ENCODE measurements at regions not wholly inside any gene's neighbourhood (a gene's known extent, or its start where the extent isn't known, plus 50 kb on each side); places are given as distances from the start of the nearest gene placed in this dataset.

- DNase-seq (ENCODE audit: low read depth in 1 of 2, low spot score in 1 of 2) (no peak), FAIRE-seq (no peak), ATAC-seq (no peak)
- WGBS (ENCODE audit: missing lambda C conversion rate), result 59% methylated on average over 3 of the region's 16 CpGs
- Histone ChIP-seq H3K9me3 (no peaks in the 10 kb centered on the region), H3K27ac (no peak overlapping the region), H3K4me3 (no peak overlapping the region), H3K4me1 (no peaks in the 10 kb centered on the region), H3K4me2 (no peak overlapping the region)
- TF ChIP-seq NR3C1 (IDR thresholded peaks at IDR 0.05) (no peak), PHF8 (IDR thresholded peaks at IDR 0.05; ENCODE audit: borderline replicate concordance, low read depth) (no peak)
- CTCF ChIA-PET, result no interaction called here
- POLR2A ChIA-PET, result no interaction called here
These were observed 268.8 kb downstream of the SLITRK1 start for GRCh38 chr13:83613524-83613923.

- FAIRE-seq (no peak), ATAC-seq (no peak), DNase-seq (ENCODE audit: low read depth in 1 of 2, low spot score in 1 of 2) (no peak)
- H3K9me3 ChIP-seq, result no peaks in the 10 kb centered on the region
- no peak overlapping the region for H3K27ac ChIP-seq
- no peak overlapping the region for H3K4me2 ChIP-seq
- WGBS (ENCODE audit: missing lambda C conversion rate), result 0% methylated on average over 1 of the region's 1 CpG
- CTCF ChIA-PET, result no interaction called here
- POLR2A ChIA-PET, result no interaction called here
- no peak overlapping the region for H3K4me3 ChIP-seq
- TF ChIP-seq BCL3 (IDR thresholded peaks at IDR 0.05), result no peak
- TF ChIP-seq RFX5 (IDR thresholded peaks at IDR 0.05), result no peak
- no peak for TF ChIP-seq FOSL2 (IDR thresholded peaks at IDR 0.05)
- no peak for TF ChIP-seq FOSL2 (CRISPR knock-in tag; IDR thresholded peaks at IDR 0.05)
- TF ChIP-seq SREBF2 (IDR thresholded peaks at IDR 0.05), result no peak
- TF ChIP-seq ZSCAN20 (CRISPR knock-in tag; IDR thresholded peaks at IDR 0.05), result no peak
- no peak for TF ChIP-seq HES2 (IDR thresholded peaks at IDR 0.05)
- no peak for TF ChIP-seq ELK1 (IDR thresholded peaks at IDR 0.05; ENCODE audit: low read depth, low read length)
- TF ChIP-seq CEBPB (IDR thresholded peaks at IDR 0.05), result no peak
- TF ChIP-seq RAD21 (conservative IDR thresholded peaks at IDR 0.05 in 1 of 2, IDR thresholded peaks at IDR 0.05 in 1 of 2), result no peak
- no peak for TF ChIP-seq NFE2L2 (conservative IDR thresholded peaks at IDR 0.05; ENCODE audit: low read length)
- no peak for TF ChIP-seq RARB (CRISPR knock-in tag; IDR thresholded peaks at IDR 0.05)
- no peak for TF ChIP-seq HOXB13 (CRISPR knock-in tag; IDR thresholded peaks at IDR 0.05; ENCODE audit: low read depth)
- TF ChIP-seq CHD4 (IDR thresholded peaks at IDR 0.05; ENCODE audit: borderline replicate concordance), result no peak
- TF ChIP-seq FOSB (CRISPR knock-in tag; IDR thresholded peaks at IDR 0.05), result no peak
- TF ChIP-seq JUNB (IDR thresholded peaks at IDR 0.05), result no peak
- no peaks in the 10 kb centered on the region for H3K4me1 ChIP-seq
These were observed 280.7 kb downstream of the SLITRK1 start for GRCh38 chr13:83601539-83601938.

- Histone ChIP-seq H3K4me2 (no peak overlapping the region), H3K27ac (no peak overlapping the region), H3K4me1 (no peaks in the 10 kb centered on the region), H3K9me3 (no peaks in the 10 kb centered on the region), H3K4me3 (no peak overlapping the region)
- no peak for FAIRE-seq
- no peak for ATAC-seq
- CTCF ChIA-PET, result no interaction called here
- no peak for DNase-seq (ENCODE audit: low read depth in 1 of 2, low spot score in 1 of 2)
- TF ChIP-seq ZSCAN20 (CRISPR knock-in tag; IDR thresholded peaks at IDR 0.05), result no peak
- TF ChIP-seq NR3C1 (IDR thresholded peaks at IDR 0.05), result no peak
- TF ChIP-seq CHD2 (IDR thresholded peaks at IDR 0.05; ENCODE audit: low read length, partially characterized antibody), result no peak
- POLR2A ChIA-PET, result no interaction called here
These were observed 290.2 kb downstream of the SLITRK1 start for GRCh38 chr13:83592095-83592494.

- H3K4me3 ChIP-seq, result no peak overlapping the region
- H3K27ac ChIP-seq, result no peak overlapping the region
- no peak overlapping the region for H3K4me2 ChIP-seq
- H3K4me1 ChIP-seq, result no peaks in the 10 kb centered on the region
- no peak for TF ChIP-seq RCOR1 (IDR thresholded peaks at IDR 0.05; ENCODE audit: low read depth, low read length)
- no peak for TF ChIP-seq HOXB13 (CRISPR knock-in tag; IDR thresholded peaks at IDR 0.05; ENCODE audit: low read depth)
- no peak for TF ChIP-seq CBX8 (IDR thresholded peaks at IDR 0.05)
- peak; percentile 77 for TF ChIP-seq MAFK (IDR thresholded peaks at IDR 0.05; ENCODE audit: partially characterized antibody)
- no peak for TF ChIP-seq BHLHE40 (IDR thresholded peaks at IDR 0.05; ENCODE audit: low read depth, low read length)
- no peak for TF ChIP-seq ESRRA (IDR thresholded peaks at IDR 0.05; ENCODE audit: borderline replicate concordance, low read length)
- TF ChIP-seq KDM5A (IDR thresholded peaks at IDR 0.05), result no peak
- TF ChIP-seq TP53 (CRISPR knock-in tag; IDR thresholded peaks at IDR 0.05), result no peak
- ChIA-PET CTCF (no interaction called here), POLR2A (no interaction called here)
- H3K9me3 ChIP-seq, result no peaks in the 10 kb centered on the region
- 18% methylated on average over 1 of the region's 1 CpG for WGBS (ENCODE audit: missing lambda C conversion rate)
- FAIRE-seq, result no peak
- DNase-seq (ENCODE audit: low read depth in 1 of 2, low spot score in 1 of 2), result no peak
- no peak for ATAC-seq
These were observed 292.5 kb downstream of the SLITRK1 start for GRCh38 chr13:83589814-83590213.

All from A549 (cell line).